GOT3 (cell line): ENCODE measurements at regions not wholly inside any gene's neighbourhood (a gene's known extent, or its start where the extent isn't known, plus 50 kb on each side); places are given as distances from the start of the nearest gene placed in this dataset.

Experiments used
- DNase-seq: peaks from one replicate; lab custom pipeline; 2025; ENCODE audit warnings: mixed read lengths; lab: John Stamatoyannopoulos, UW

- no peak for DNase-seq
Measured at GRCh38 chr6:125544819-125545218, 204.6 kb upstream of the HEY2 start.

- no peak for DNase-seq
Measured at GRCh38 chr6:125546841-125547251, 202.6 kb upstream of the HEY2 start.

GRCh38 chr6:125547381-125547780 is 202.1 kb upstream of the HEY2 start:
- DNase-seq = no peak

GRCh38 chr6:125549202-125549884 is 200.1 kb upstream of the HEY2 start:
- no peak for DNase-seq

- DNase-seq = no peak
Measured at GRCh38 chr6:125550892-125551291, 198.5 kb upstream of the HEY2 start.

- DNase-seq = no peak
Measured at GRCh38 chr6:125552819-125553218, 196.6 kb upstream of the HEY2 start.

- no peak for DNase-seq
Measured at GRCh38 chr6:125554456-125554855, 195.0 kb upstream of the HEY2 start.

GRCh38 chr6:125558241-125558843 is 191.1 kb upstream of the HEY2 start:
- no peak for DNase-seq

- no peak for DNase-seq
Measured at GRCh38 chr6:125558907-125559306, 190.5 kb upstream of the HEY2 start.

GRCh38 chr6:125562156-125562555 is 187.3 kb upstream of the HEY2 start:
- no peak for DNase-seq

- no peak for DNase-seq
Measured at GRCh38 chr6:125564941-125565340, 184.5 kb upstream of the HEY2 start.

GRCh38 chr6:125567407-125567806 is 182.0 kb upstream of the HEY2 start:
- no peak for DNase-seq

GRCh38 chr6:125568609-125569008 is 180.8 kb upstream of the HEY2 start:
- no peak for DNase-seq

- no peak for DNase-seq
Measured at GRCh38 chr6:125570526-125570925, 178.9 kb upstream of the HEY2 start.

GRCh38 chr6:125571207-125571755 is 178.2 kb upstream of the HEY2 start:
- DNase-seq = no peak

- DNase-seq = no peak
Measured at GRCh38 chr6:125574604-125575003, 174.8 kb upstream of the HEY2 start.

- DNase-seq = no peak
Measured at GRCh38 chr6:125577124-125577662, 172.2 kb upstream of the HEY2 start.

- no peak for DNase-seq
Measured at GRCh38 chr6:125584468-125584939, 164.9 kb upstream of the HEY2 start.

- no peak for DNase-seq
Measured at GRCh38 chr6:125585470-125585869, 164.0 kb upstream of the HEY2 start.

- DNase-seq = no peak
Measured at GRCh38 chr6:125586074-125586473, 163.4 kb upstream of the HEY2 start.

GRCh38 chr6:125586605-125587004 is 162.8 kb upstream of the HEY2 start:
- DNase-seq = no peak

GRCh38 chr6:125587666-125588632 is 161.5 kb upstream of the HEY2 start:
- DNase-seq = no peak
